ENCODE measurements at regions not wholly inside any gene's neighbourhood (a gene's known extent, or its start where the extent isn't known, plus 50 kb on each side); places are given as distances from the start of the nearest gene placed in this dataset.

GRCh38 chr4:62196338-62196737, 996.2 kb downstream of the ADGRL3 start:
- Histone ChIP-seq H3K36me3 (ENCODE audit: control insufficient read depth, insufficient read depth, low read length) (no peaks in the 10 kb centered on the region), H3K27me3 (replicated peaks; ENCODE audit: control insufficient read depth, insufficient read depth, low read length) (no peaks in the 10 kb centered on the region), H3K4me3 (replicated peaks; ENCODE audit: low read depth, low read length) (no peak overlapping the region)
- no peak for TF ChIP-seq CTCF (IDR thresholded peaks at IDR 0.05; ENCODE audit: insufficient read depth, low read length, poor library complexity, severe bottlenecking)
- DNase-seq (ENCODE audit: extremely low read depth, insufficient read length): no peak

GRCh38 chr4:62194342-62194741, 994.2 kb downstream of the ADGRL3 start:
- H3K36me3 ChIP-seq (ENCODE audit: control insufficient read depth, insufficient read depth, low read length): no peaks in the 10 kb centered on the region
- DNase-seq (ENCODE audit: extremely low read depth, insufficient read length): no peak
- H3K4me3 ChIP-seq (replicated peaks; ENCODE audit: low read depth, low read length): no peak overlapping the region
- no peaks in the 10 kb centered on the region for H3K27me3 ChIP-seq (replicated peaks; ENCODE audit: control insufficient read depth, insufficient read depth, low read length)
- no peak for TF ChIP-seq CTCF (IDR thresholded peaks at IDR 0.05; ENCODE audit: insufficient read depth, low read length, poor library complexity, severe bottlenecking)

GRCh38 chr4:62193761-62194160, 993.6 kb downstream of the ADGRL3 start:
- H3K36me3 ChIP-seq (ENCODE audit: control insufficient read depth, insufficient read depth, low read length): no peaks in the 10 kb centered on the region
- no peak overlapping the region for H3K4me3 ChIP-seq (replicated peaks; ENCODE audit: low read depth, low read length)
- TF ChIP-seq CTCF (IDR thresholded peaks at IDR 0.05; ENCODE audit: insufficient read depth, low read length, poor library complexity, severe bottlenecking): no peak
- no peak for DNase-seq (ENCODE audit: extremely low read depth, insufficient read length)
- no peaks in the 10 kb centered on the region for H3K27me3 ChIP-seq (replicated peaks; ENCODE audit: control insufficient read depth, insufficient read depth, low read length)

GRCh38 chr4:62191451-62192240, 991.5 kb downstream of the ADGRL3 start:
- Histone ChIP-seq H3K27me3 (replicated peaks; ENCODE audit: control insufficient read depth, insufficient read depth, low read length) (no peaks in the 10 kb centered on the region), H3K36me3 (ENCODE audit: control insufficient read depth, insufficient read depth, low read length) (no peaks in the 10 kb centered on the region), H3K4me3 (replicated peaks; ENCODE audit: low read depth, low read length) (no peak overlapping the region)
- no peak for TF ChIP-seq CTCF (IDR thresholded peaks at IDR 0.05; ENCODE audit: insufficient read depth, low read length, poor library complexity, severe bottlenecking)
- no peak for DNase-seq (ENCODE audit: extremely low read depth, insufficient read length)

GRCh38 chr4:62170235-62170634, 970.1 kb downstream of the ADGRL3 start:
- H3K27me3 ChIP-seq (replicated peaks; ENCODE audit: control insufficient read depth, insufficient read depth, low read length): no peaks in the 10 kb centered on the region
- no peaks in the 10 kb centered on the region for H3K36me3 ChIP-seq (ENCODE audit: control insufficient read depth, insufficient read depth, low read length)
- no peak for TF ChIP-seq CTCF (IDR thresholded peaks at IDR 0.05; ENCODE audit: insufficient read depth, low read length, poor library complexity, severe bottlenecking)
- no peak overlapping the region for H3K4me3 ChIP-seq (replicated peaks; ENCODE audit: low read depth, low read length)
- DNase-seq (ENCODE audit: extremely low read depth, insufficient read length): no peak

All from GM06990 (cell line).